Sigmoid colon (tissue), 4 donors: ENCODE measurements at regions not wholly inside any gene's neighbourhood (a gene's known extent, or its start where the extent isn't known, plus 50 kb on each side); places are given as distances from the start of the nearest gene placed in this dataset.

ENCODE experiments used
- EP300 ChIP-seq, 4 donors: sonication (generic); formaldehyde crosslinking; IDR thresholded peaks; one replicate each; pipeline ENCODE4 v1.6.1; 2017; ENCODE audit warnings: antibody characterized with exemption in 4 of 4
- POLR2A ChIP-seq, 2 donors: fragments of 450-650 bp; IDR thresholded peaks; one replicate each; pipeline ENCODE4 v1.6.1; 2016; ENCODE audit warnings: antibody characterized with exemption in 2 of 2, mild to moderate bottlenecking in 2 of 2, moderate library complexity in 2 of 2
- TF ChIP-seq, protein P1 (sequence below), 4 experiments: fragments of 450-650 bp in 3 of 4; fragments of 200-600 bp in 1 of 4; IDR thresholded peaks; one replicate each; pipeline ENCODE4 v1.5.1; 2016 to 2019; ENCODE audit warnings: antibody characterized with exemption in 4 of 4, mild to moderate bottlenecking in 3 of 4, moderate library complexity in 2 of 4

DNA sequence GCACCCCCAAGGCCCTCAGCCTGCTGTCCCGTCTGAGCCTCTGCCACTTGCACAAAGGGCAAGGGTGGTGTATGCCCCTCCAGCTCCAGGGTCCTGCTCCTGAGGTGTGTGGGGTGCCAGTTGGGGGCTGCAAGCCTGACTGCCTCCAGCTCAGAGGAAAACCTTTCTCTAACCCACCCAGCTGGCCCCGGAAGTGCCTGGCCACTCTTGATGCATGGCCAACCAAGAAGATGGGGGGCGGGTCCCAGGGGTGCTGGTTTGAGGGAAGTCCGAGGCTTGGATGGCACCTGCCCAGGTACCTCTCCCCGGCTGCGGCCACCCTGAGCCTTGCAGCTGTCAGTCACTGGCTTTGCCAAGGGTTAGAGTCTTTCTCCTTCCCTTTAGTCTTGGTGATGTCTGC lies 112.6 kb upstream of the TMPRSS2 start:
- TF ChIP-seq, protein P1, sequence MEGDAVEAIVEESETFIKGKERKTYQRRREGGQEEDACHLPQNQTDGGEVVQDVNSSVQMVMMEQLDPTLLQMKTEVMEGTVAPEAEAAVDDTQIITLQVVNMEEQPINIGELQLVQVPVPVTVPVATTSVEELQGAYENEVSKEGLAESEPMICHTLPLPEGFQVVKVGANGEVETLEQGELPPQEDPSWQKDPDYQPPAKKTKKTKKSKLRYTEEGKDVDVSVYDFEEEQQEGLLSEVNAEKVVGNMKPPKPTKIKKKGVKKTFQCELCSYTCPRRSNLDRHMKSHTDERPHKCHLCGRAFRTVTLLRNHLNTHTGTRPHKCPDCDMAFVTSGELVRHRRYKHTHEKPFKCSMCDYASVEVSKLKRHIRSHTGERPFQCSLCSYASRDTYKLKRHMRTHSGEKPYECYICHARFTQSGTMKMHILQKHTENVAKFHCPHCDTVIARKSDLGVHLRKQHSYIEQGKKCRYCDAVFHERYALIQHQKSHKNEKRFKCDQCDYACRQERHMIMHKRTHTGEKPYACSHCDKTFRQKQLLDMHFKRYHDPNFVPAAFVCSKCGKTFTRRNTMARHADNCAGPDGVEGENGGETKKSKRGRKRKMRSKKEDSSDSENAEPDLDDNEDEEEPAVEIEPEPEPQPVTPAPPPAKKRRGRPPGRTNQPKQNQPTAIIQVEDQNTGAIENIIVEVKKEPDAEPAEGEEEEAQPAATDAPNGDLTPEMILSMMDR (IDR thresholded peaks at IDR 0.05): no peak
- TF ChIP-seq POLR2A (IDR thresholded peaks at IDR 0.05): no peak
- TF ChIP-seq EP300 (IDR thresholded peaks at IDR 0.05): no peak
